CD14-positive monocyte (primary cell): ENCODE measurements at regions not wholly inside any gene's neighbourhood (a gene's known extent, or its start where the extent isn't known, plus 50 kb on each side); places are given as distances from the start of the nearest gene placed in this dataset.
"Not testable (repeated sequence)": the region's sequence is repeated elsewhere in the genome, so short reads cannot be mapped to it uniquely, and the experiment has no call there.

Source experiments
- DNase-seq, 3 donors: peaks; one replicate each; pipeline ENCODE4 v3.0.0-alpha.2; 2011 to 2022
- H2AFZ ChIP-seq: 2 replicates; pipeline ENCODE4 v1.6.0; 2012; ENCODE audit warnings: mild to moderate bottlenecking, low read depth, low read length, inconsistent platforms; ENCODE audit not compliant: insufficient read depth, poor library complexity, severe bottlenecking
- H3K27ac ChIP-seq, 2 donors: 1 replicate in 1 of 2; 2 replicates in 1 of 2; pipeline ENCODE4 v1.5.1; 2012 to 2013; ENCODE audit warnings: low read length in 2 of 2, control low read depth in 1 of 2, inconsistent platforms in 1 of 2, low read depth in 1 of 2, mild to moderate bottlenecking in 1 of 2
- H3K27me3 ChIP-seq, 2 donors: one replicate each; pipeline versions ENCODE4 v1.6.0 to v1.6.1; 2011 to 2013; ENCODE audit warnings: low read length in 2 of 2; ENCODE audit not compliant: control insufficient read depth in 2 of 2, insufficient read depth in 2 of 2
- H3K36me3 ChIP-seq, 2 donors: replicated peaks in 1 of 2; 1 replicate in 1 of 2; 2 replicates in 1 of 2; pipeline versions ENCODE4 v1.5.1 to v1.6.1; 2012 to 2013; ENCODE audit warnings: low read length in 2 of 2, control low read depth in 1 of 2, inconsistent platforms in 1 of 2, mild to moderate bottlenecking in 1 of 2; ENCODE audit not compliant: insufficient read depth in 2 of 2, control insufficient read depth in 1 of 2
- H3K4me1 ChIP-seq, 2 donors: 1 replicate in 1 of 2; 2 replicates in 1 of 2; pipeline versions ENCODE4 v1.5.1 to v1.6.1; 2012 to 2013; ENCODE audit warnings: low read length in 2 of 2, control low read depth in 1 of 2, inconsistent platforms in 1 of 2, mild to moderate bottlenecking in 1 of 2, moderate library complexity in 1 of 2; ENCODE audit not compliant: insufficient read depth in 2 of 2, control insufficient read depth in 1 of 2
- H3K4me2 ChIP-seq: replicated peaks from 2 replicates; pipeline ENCODE3; 2012; ENCODE audit warnings: low read length, moderate library complexity, mild to moderate bottlenecking; ENCODE audit not compliant: poor library complexity, severe bottlenecking; ENCODE audit errors: extremely low read depth
- H3K4me3 ChIP-seq, 3 experiments: fragments of 200-600 bp in 1 of 3; sonication (generic) in 1 of 3; replicated peaks in 1 of 3; 1 replicate in 2 of 3; 2 replicates in 1 of 3; pipeline ENCODE4 v1.5.1; 2011 to 2013; ENCODE audit warnings: low read length in 3 of 3, mild to moderate bottlenecking in 3 of 3, control low read depth in 2 of 3, low read depth in 2 of 3, inconsistent platforms in 1 of 3, moderate library complexity in 1 of 3
- H3K79me2 ChIP-seq: 2 replicates; pipeline ENCODE4 v1.6.0; 2012; ENCODE audit warnings: mild to moderate bottlenecking, control low read depth, inconsistent platforms, low read length, moderate library complexity; ENCODE audit not compliant: insufficient read depth
- H3K9ac ChIP-seq: 2 replicates; pipeline ENCODE4 v1.6.0; 2017; ENCODE audit warnings: low read length, mild to moderate bottlenecking; ENCODE audit not compliant: insufficient read depth, poor library complexity, severe bottlenecking
- H3K9me3 ChIP-seq, 2 donors: replicated peaks in 1 of 2; 1 replicate in 1 of 2; 2 replicates in 1 of 2; pipeline versions ENCODE4 v1.5.1 to v1.6.1; 2012 to 2013; ENCODE audit warnings: low read length in 2 of 2, control low read depth in 1 of 2; ENCODE audit not compliant: control insufficient read depth in 1 of 2, insufficient read depth in 1 of 2
- H4K20me1 ChIP-seq: 2 replicates; pipeline ENCODE4 v1.6.0; 2012; ENCODE audit warnings: mild to moderate bottlenecking, low read length, control low read depth, moderate library complexity; ENCODE audit not compliant: insufficient read depth
- H3K27ac Mint-ChIP-seq, 7 donors: one replicate each; pipeline ENCODE4 v1.8.0; 2020; ENCODE audit warnings: mild to moderate bottlenecking in 7 of 7, mixed read lengths in 7 of 7, moderate library complexity in 6 of 7, inconsistent platforms in 2 of 7
- H3K27me3 Mint-ChIP-seq, 3 donors: one replicate each; pipeline ENCODE4 v1.8.0; 2021 to 2022; ENCODE audit warnings: low read depth in 3 of 3, mild to moderate bottlenecking in 3 of 3, mixed read lengths in 3 of 3, moderate library complexity in 3 of 3, inconsistent platforms in 1 of 3
- H3K36me3 Mint-ChIP-seq, 2 donors: one replicate each; pipeline ENCODE4 v1.8.0; 2020; ENCODE audit warnings: mixed read lengths in 2 of 2, inconsistent platforms in 1 of 2, mild to moderate bottlenecking in 1 of 2
- H3K4me1 Mint-ChIP-seq: one replicate; pipeline ENCODE4 v1.8.0; 2020; ENCODE audit warnings: mild to moderate bottlenecking, mixed read lengths
- H3K4me3 Mint-ChIP-seq, 2 donors: one replicate each; pipeline ENCODE4 v1.8.0; 2020; ENCODE audit warnings: mild to moderate bottlenecking in 2 of 2, mixed read lengths in 2 of 2, moderate library complexity in 1 of 2
- H3K9me3 Mint-ChIP-seq, 7 donors: one replicate each; pipeline ENCODE4 v1.8.0; 2020 to 2022; ENCODE audit warnings: mixed read lengths in 7 of 7, mild to moderate bottlenecking in 6 of 7, moderate library complexity in 6 of 7, inconsistent platforms in 2 of 7
- CTCF ChIP-seq: fragments of 200-600 bp; IDR thresholded peaks from one replicate; pipeline ENCODE4 v1.8.0; 2022; ENCODE audit warnings: antibody characterized with exemption, mild to moderate bottlenecking
- WGBS: methylation state at CpG from one replicate; pipeline ENCODE4 v1.1.5; 2013; ENCODE audit warnings: missing lambda C conversion rate; ENCODE audit not compliant: insufficient coverage; 5-methylcytosine and 5-hydroxymethylcytosine counted together
- intact Hi-C, 2 donors: fragments of 100-400 bp; cut with micrococcal nuclease; formaldehyde crosslinking; loops; one replicate each; pipeline versions ENCODE4 v1.15.0 to v1.15.1; 2023

- intact Hi-C loops = no loop called here
- Mint-ChIP-seq H3K9me3 (peaks cover 0 to 16% (median 7%) of the 10 kb centered on the region in 7 donors), H3K4me3 (no peak overlapping the region), H3K27ac (no peak overlapping the region), H3K27me3 (peaks cover 0 to 3% (median 1%) of the 10 kb centered on the region in 3 donors), H3K4me1 (no peaks in the 10 kb centered on the region), H3K36me3 (no peaks in the 10 kb centered on the region)
- Histone ChIP-seq H4K20me1 (no peaks in the 10 kb centered on the region), H3K9me3 (no peaks in the 10 kb centered on the region), H3K36me3 (no peaks in the 10 kb centered on the region), H3K27ac (no peak overlapping the region), H3K4me1 (no peaks in the 10 kb centered on the region), H3K4me2 (no peak overlapping the region), H3K79me2 (no peaks in the 10 kb centered on the region), H3K9ac (no peak overlapping the region), H3K4me3 (no peak overlapping the region), H3K27me3 (no peaks in the 10 kb centered on the region), H2AFZ (no peak overlapping the region)
- no peak for TF ChIP-seq CTCF
- no peak for DNase-seq
- no CpG with 5 or more reads among the region's 1 CpG for WGBS
Measured at GRCh38 chr11:57942808-57943207, 80.9 kb upstream of the OR9Q1 start.

GRCh38 chr11:57943766-57944165 is 79.9 kb upstream of the OR9Q1 start:
- intact Hi-C loops, H3K27me3 Mint-ChIP-seq, DNase-seq, H3K9ac ChIP-seq, H3K36me3 ChIP-seq, H3K4me1 Mint-ChIP-seq, H3K4me2 ChIP-seq, H3K27me3 ChIP-seq, H3K27ac ChIP-seq, H3K9me3 ChIP-seq, H3K4me1 ChIP-seq, H3K4me3 Mint-ChIP-seq, H3K79me2 ChIP-seq, H2AFZ ChIP-seq, H3K36me3 Mint-ChIP-seq, H3K4me3 ChIP-seq, H4K20me1 ChIP-seq, H3K27ac Mint-ChIP-seq: not testable (repeated sequence)
- peaks cover 0 to 14% (median 7%) of the 10 kb centered on the region in 7 donors for H3K9me3 Mint-ChIP-seq
- whole genome bisulfite sequencing = no CpG with 5 or more reads among the region's 28 CpGs
